Vagina (tissue), 2 donors: ENCODE measurements at regions not wholly inside any gene's neighbourhood (a gene's known extent, or its start where the extent isn't known, plus 50 kb on each side); places are given as distances from the start of the nearest gene placed in this dataset.

Source experiments
- POLR2AphosphoS5 ChIP-seq, 2 donors: sonication (generic); formaldehyde crosslinking; IDR thresholded peaks; one replicate each; pipeline ENCODE4 v1.9.0; 2017; ENCODE audit warnings: antibody characterized with exemption in 2 of 2, mild to moderate bottlenecking in 2 of 2, low read depth in 1 of 2; ENCODE audit not compliant: insufficient read depth in 1 of 2
- TF ChIP-seq, protein P1 (sequence below), 3 experiments: fragments of 450-650 bp in 2 of 3; fragments of 200-600 bp in 1 of 3; sonication (generic) in 1 of 3; IDR thresholded peaks; one replicate each; pipeline ENCODE4 v1.5.1; 2017 to 2019; ENCODE audit warnings: antibody characterized with exemption in 3 of 3, mild to moderate bottlenecking in 2 of 3, moderate library complexity in 2 of 3

DNA sequence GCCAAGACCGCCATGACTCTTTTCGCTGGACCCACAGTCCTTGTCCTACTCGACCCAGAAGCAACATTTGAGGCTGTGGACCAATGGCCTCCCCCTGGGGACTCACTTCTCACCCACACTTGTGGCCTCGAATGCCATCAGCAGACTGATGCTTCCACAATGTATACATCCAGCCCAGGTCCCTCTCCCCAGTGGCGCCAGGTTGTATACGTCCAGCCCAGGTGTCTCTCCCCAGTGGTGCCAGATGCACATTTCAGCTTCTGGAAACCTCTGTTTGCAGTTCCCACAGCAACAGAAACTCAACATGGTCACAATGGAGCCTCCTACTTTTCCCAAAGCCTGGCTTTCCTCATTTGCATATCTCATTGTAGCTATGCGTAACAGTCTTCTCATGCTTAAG is 210.5 kb upstream of the RNF32 start:
- TF ChIP-seq, protein P1, sequence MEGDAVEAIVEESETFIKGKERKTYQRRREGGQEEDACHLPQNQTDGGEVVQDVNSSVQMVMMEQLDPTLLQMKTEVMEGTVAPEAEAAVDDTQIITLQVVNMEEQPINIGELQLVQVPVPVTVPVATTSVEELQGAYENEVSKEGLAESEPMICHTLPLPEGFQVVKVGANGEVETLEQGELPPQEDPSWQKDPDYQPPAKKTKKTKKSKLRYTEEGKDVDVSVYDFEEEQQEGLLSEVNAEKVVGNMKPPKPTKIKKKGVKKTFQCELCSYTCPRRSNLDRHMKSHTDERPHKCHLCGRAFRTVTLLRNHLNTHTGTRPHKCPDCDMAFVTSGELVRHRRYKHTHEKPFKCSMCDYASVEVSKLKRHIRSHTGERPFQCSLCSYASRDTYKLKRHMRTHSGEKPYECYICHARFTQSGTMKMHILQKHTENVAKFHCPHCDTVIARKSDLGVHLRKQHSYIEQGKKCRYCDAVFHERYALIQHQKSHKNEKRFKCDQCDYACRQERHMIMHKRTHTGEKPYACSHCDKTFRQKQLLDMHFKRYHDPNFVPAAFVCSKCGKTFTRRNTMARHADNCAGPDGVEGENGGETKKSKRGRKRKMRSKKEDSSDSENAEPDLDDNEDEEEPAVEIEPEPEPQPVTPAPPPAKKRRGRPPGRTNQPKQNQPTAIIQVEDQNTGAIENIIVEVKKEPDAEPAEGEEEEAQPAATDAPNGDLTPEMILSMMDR (IDR thresholded peaks at IDR 0.05) = no peak
- no peak for TF ChIP-seq POLR2AphosphoS5 (IDR thresholded peaks at IDR 0.05; ENCODE audit: insufficient read depth in 1 of 2, low read depth in 1 of 2)
